Right forelimb (tissue), 1 donor: ENCODE measurements at regions not wholly inside any gene's neighbourhood (a gene's known extent, or its start where the extent isn't known, plus 50 kb on each side); places are given as distances from the start of the nearest gene placed in this dataset.

ENCODE experiments used
- DNase-seq: peaks from one replicate; pipeline ENCODE4 v3.0.0-alpha.2; 2018

- no peak for DNase-seq
Measured at GRCh38 chr2:240191001-240191400, 50.5 kb upstream of the OTOS start.

DNA sequence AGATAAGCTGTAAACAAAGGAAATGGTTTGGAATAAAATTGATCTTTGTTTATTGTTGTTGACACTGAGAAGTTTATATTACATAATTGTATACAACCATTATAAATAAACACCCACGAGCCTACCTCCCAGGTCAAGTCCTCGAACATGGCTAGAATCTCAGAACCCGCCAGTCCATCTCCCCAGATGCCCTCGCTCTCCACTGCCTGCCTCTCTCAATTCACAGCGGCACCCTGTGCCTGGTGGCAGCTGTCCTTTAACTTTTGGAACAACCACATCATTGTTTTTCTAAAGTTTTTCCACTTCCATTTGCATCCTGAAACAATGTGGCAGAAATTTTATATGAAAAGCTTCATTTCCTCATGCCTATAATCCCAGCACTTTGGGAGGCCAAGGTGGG is 52.2 kb upstream of the OTOS start:
- no peak for DNase-seq

DNA sequence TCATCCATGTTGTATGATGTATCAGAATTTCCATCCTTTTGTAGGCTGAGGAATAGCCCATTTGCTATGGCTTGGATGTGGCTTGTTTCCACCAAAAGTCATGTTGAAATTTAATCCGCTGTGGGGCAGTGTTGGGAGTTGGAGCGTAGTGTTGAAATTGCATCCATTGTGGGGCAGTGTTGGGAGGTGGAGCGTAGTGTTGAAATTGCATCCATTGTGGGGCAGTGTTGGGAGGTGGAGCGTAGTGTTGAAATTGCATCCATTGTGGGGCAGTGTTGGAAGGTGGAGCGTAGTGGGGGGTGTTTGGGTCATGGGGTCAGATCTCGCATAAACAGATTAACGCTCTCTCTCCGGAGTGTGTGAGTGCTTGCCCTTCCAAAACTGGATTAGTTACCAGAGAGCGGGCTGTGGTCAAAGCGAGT is 53.9 kb upstream of the OTOS start:
- peak; percentile 12 for DNase-seq

DNA sequence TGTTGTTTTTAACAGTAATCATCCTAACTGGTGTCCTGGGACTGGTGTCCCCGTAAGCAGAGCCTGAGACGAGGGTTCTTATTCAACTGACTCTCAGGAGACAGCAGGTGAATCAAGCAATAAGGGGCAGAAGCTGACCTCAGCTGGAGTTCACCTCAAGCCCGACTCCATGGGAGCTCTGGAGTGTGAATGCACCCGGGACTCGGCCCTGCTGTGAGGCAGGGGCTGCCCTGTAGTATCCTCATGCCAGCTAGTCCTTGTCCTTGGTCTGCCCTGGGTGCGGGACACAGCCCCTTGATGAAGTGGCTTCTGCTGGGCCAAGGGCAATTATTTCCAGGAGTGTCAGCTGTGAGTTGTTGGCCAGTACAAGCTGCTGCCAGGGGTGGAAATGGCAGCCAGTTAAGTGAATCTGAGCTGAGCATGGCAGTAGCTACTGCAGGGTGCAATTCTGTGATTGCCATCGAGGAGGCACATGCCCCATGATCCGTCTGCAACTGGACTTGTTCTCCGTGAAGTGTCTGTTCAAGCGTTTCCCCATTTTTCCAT is 54.9 kb upstream of the OTOS start:
- peak; percentile 20 for DNase-seq

DNA sequence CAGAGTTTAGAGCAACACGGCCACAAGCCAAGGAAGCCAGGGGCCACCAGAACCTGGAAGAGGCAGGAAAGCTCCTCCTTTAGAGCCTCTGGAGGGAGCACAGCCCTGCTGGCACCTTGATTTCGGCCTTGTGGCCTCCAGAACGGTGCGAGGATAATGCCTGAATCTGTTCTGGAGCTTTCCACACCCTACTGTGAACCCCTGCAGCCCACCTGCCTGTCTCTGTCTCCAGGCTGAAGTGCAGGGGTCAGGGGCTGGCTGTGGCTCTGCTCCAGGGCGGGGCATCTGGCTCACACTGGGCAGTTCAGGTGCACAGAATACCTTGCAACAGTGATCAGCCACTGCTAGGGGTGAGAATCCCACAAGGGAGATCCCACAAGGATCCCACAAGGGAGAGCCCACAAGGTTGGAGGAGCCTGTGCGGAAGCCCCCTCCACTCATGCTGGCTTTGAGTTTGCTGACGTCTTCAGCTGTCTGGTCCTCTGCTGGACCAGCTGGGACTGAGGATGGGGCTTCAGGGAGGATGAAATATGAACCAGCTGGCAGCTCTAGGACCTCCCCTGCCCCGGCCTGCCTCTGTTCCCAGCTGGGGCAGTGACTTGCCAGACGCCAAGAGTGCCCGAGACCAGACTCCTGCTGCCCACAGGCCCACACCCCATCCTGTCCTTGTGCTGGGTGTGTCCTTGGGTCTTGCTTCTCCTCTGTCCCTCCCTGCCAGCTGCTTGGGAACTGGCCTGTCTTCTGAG is 56.4 kb upstream of the OTOS start:
- DNase-seq, result peak; percentile 52

DNA sequence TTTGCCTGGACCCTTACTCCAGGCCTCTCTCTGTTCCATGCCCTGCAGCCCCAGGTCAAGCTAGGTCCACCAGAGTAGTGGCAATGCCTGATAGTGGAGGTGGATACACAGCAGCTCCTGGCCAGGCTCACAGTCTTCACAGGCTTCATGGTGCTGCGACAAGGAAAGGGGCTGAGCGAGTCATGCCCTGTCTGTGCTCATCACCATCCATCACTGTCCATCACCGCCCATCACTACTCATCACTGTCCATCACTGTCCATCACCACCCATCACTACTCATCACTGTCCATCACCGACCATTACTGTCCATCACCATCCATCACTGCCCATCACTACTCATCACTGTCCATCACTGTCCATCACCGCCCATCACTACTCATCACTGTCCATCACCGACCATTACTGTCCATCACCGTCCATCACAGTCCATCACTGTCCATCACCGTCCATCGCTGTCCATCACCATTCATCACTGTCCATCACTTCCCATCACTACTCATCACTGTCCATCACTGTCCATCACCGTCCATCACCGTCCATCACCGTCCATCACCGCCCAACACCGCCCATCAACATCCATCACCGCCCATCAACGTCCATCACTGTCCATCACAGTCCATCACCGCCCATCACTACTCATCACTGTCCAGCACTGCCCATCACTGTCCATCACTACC is 57.1 kb upstream of the OTOS start:
- DNase-seq, result no peak

DNA sequence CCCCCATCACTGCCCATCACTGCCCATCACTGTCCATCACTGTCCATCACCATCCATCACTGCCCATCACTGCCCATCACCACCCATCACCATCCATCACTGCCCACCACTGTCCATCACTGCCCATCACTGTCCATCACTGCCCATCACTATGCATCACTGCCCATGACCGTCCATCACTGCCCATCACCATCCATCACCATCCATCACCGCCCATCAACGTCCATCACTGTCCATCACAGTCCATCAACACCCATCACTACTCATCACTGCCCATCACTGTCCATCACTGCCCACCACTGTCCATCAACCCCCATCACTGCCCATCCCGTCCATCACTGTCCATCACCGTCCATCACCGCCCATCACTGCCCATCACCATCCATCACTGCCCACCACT is 57.8 kb upstream of the OTOS start:
- peak; percentile 20 for DNase-seq

- DNase-seq, result peak; percentile 26
Measured at GRCh38 chr2:240199133-240199870, 58.8 kb upstream of the OTOS start.

DNA sequence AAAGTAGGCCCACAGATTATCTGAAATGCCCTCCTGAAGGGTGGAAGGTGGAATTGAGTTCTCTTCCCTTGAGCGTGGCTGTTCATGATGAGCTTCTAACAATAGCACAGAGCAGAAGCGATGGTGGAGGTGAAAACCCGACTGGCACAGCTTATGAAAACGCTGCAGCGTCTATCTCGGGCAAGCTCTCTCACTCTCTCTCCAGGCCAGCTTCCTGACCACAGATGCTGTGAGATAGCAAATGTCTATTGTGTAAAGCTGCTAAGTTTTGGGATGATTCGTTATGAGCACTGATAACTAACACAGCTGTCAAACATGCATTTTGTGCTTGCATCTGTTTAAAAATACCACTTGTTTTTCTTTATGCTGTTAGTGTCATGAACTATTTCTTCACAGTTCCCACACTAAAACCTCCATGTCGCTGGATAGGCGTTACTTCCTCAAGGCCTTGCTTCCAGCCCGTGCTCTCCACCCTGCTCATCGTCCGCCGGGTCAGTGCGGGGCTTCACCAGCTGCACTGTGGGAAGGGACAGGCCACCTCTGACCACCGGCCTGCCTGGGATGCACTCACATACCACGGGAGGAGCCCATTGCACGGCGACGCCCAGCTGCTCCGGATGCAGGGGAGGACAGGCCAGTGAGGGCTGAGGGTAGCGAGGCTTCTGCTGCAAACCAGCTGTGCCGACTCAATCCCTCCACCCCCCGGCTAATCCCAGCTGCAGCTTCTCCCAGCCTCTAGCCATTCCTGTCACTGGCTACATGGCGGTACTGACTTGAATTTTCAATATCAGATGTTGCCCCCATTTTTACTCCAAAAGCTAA is 60.0 kb upstream of the OTOS start:
- peak; percentile 48 for DNase-seq

GRCh38 chr2:240201866-240202265 is 61.4 kb upstream of the OTOS start:
- DNase-seq, result no peak

- no peak for DNase-seq
Measured at GRCh38 chr2:240202586-240202985, 62.1 kb upstream of the OTOS start.

GRCh38 chr2:240203031-240203787 is 62.8 kb upstream of the OTOS start:
- no peak for DNase-seq

DNA sequence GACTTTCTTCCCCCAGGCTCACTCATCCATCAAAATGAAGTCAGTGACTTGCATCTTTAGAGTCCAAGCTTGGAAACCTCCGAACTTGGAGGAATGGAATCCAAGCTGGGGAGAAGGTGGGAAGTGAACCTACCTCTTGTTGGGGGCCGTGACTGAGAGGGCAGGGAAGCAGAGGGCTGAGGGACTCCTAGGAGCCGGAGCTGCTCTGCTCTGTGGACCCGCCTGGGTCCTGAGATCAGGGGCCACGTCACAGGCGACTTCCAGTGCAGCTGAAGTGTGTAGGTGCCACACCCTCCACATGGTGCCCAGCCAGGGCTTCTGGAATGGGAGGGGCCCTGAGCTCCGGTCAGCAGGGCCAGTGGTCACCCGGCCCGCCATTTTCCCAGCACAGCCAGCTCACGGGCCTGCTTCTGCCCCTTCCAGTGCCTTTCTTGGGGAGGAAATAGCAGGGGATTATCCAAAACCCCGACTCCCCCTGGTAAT is 63.4 kb upstream of the OTOS start:
- no peak for DNase-seq

- peak; percentile 9 for DNase-seq
Measured at GRCh38 chr2:240204431-240205276, 64.2 kb upstream of the OTOS start.

GRCh38 chr2:240205348-240205747 is 64.9 kb upstream of the OTOS start:
- DNase-seq, result no peak

DNA sequence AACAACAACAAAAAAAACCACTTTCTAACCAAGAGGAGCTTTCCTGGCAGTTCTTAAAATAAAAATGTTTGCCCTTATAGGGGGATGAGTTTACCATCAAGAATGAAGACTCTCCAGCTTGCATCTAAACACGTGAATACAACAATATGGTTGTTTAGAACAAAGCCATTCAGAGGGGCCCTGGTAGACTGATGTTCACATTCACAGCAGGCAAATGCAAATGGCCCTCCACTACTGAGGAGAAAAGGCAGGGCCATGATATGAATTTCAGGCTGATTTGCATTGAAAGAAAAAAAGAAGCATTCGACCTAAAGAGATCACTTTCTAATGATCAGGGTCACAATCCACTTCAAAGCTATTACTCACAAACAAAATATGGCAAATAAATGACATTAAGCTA is 65.3 kb upstream of the OTOS start:
- peak; percentile 16 for DNase-seq

DNA sequence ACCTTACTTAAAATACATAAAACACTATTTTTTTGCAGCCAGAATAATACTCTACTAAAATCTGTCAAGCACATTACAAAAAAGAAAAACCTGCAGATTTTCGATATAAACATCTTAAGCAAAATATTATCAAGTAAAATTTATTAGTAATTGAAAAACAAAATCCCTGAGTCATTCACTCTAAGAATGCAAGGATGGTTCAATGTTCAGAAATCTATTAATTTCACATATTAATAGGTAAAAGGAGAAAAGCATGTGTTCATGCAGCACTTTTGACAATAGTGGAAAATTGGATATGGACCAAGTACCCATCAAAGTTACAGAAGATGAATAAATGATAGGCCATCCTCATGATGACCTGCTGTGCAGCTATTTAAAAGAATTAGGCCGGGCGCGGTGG is 66.2 kb upstream of the OTOS start:
- peak; percentile 9 for DNase-seq

DNA sequence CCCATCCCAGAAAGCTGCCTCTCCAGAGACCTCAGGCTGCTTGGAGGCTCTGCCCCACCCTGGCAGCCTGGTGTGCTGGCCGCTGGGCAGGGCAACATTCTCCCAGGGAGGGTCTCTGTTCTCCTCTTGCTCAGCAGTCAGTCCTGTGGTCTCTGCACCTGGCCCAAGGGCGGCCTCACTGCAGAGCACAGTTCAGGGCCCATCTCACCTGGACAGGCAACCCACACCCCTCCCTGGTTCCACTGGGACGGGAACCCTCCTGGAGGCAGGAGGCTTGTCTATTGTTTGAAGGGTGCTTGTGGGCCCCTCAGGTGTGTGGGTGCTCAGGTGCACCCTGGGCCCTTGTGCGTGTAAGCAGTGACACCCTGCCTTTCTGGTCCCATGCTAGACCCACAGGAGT is 67.2 kb upstream of the OTOS start:
- peak; percentile 31 for DNase-seq

GRCh38 chr2:240208096-240208495 is 67.6 kb upstream of the OTOS start:
- peak; percentile 7 for DNase-seq

- peak; percentile 26 for DNase-seq
Measured at GRCh38 chr2:240208631-240209211, 68.3 kb upstream of the OTOS start.
